ENCODE measurements at regions not wholly inside any gene's neighbourhood (a gene's known extent, or its start where the extent isn't known, plus 50 kb on each side); places are given as distances from the start of the nearest gene placed in this dataset.
A peak's percentile ranks its signal among the peaks of the same experiment; 100 is the strongest.
"Not testable (repeated sequence)": the region's sequence is repeated elsewhere in the genome, so short reads cannot be mapped to it uniquely, and the experiment has no call there.

- intact Hi-C loops (cut with DNase I), result no loop called here
- no peak for DNase-seq
Observed at GRCh38 chr4:155478336-155478835, 101.6 kb upstream of the MAP9 start.

DNA sequence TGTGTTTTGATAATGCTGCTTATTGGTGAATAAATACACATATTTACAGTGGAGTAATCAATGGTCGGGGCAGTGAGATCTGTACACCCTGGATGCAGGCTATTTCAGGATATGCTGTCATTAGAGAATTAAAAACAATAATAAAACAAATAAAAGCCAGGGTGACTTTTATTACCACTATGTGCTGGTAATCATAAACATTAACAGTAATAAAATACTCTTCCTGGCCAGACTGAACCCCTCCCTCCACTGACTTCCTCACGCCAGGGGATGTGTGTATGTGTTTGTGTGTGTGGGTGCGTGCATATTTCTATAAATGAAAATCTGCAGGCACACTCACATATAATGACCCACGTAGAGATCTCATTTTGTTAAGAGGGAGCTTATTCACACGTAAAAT lies 98.0 kb upstream of the MAP9 start:
- intact Hi-C loops (cut with DNase I), result no loop called here
- DNase-seq, result no peak

DNA sequence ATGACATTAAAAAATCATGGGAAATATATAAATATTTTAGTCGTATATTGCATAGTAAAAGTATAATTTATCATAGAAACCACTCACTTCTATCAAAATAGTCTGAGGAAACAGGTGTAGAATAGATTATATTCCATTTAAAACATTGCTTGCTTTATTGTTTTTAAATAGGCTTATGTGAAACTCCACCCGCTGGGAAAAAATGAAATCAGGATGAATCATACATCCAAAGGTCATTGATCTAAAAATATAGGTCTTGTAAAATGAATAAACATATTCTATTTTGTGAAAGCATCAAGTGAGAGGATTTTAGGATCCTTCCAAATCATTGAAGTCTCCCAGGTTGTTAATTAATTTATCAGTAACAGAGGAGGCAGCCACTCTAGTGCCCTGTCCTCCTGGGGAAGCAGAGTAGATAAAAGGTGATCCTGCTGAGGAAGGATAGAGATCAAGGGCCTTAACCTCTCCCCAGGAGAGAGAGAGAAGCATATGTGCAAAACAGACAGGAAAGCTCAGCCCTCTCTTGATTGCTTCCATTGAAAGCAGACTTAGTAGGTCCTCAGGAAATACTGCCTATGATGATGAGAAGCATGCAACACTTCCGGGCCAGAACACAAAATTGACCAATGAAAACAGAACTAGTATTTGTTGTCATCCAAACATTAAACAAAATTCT lies 96.8 kb upstream of the MAP9 start:
- DNase-seq, result no peak
- intact Hi-C loops (cut with DNase I), result no loop called here

- DNase-seq, result no peak
- intact Hi-C loops (cut with DNase I), result no loop called here
Observed at GRCh38 chr4:155468282-155468681, 91.5 kb upstream of the MAP9 start.

- intact Hi-C loops (cut with DNase I), result no loop called here
- no peak for DNase-seq
Observed at GRCh38 chr4:155450676-155451075, 73.9 kb upstream of the MAP9 start.

- no peak for DNase-seq
- intact Hi-C loops (cut with DNase I), result no loop called here
Observed at GRCh38 chr4:155445306-155445705, 68.5 kb upstream of the MAP9 start.

GRCh38 chr4:155444721-155445120 lies 68.0 kb upstream of the MAP9 start:
- DNase-seq, result no peak
- intact Hi-C loops (cut with DNase I), result loop anchor here (5.0 kb wide), 1 partner anchor 508 kb away; the partner anchor contains the start of gene CTSO

GRCh38 chr4:155442267-155443105 lies 65.7 kb upstream of the MAP9 start:
- peak; percentile 67 to 97 (median 88) for DNase-seq
- intact Hi-C loops (cut with DNase I), result loop anchor here (1.0 to 5.0 kb wide), 2 partner anchors 345 to 510 kb away; partner anchors contain the start of gene CTSO

DNA sequence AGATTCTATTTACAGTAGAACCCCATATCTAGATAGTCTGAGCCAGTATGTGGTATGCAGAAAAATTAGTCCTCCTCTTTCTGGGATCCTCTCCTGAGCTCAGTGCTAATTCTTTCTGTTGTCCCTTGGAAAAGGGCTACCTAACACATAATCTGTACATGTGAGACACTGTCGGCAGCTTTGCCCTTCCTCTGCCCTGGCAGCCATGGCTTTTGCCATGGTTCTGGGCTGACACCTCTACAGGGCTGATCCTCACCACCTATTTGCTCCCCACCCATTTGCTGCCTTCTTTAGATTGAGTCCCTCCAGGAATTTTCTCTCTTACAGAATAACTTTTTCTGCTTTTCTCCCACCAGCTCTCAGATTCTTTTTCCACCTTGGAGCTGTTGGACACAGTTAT lies 64.7 kb upstream of the MAP9 start:
- intact Hi-C loops (cut with DNase I), result loop anchor here (5.0 kb wide), 1 partner anchor 511 kb away; the partner anchor contains the start of gene CTSO
- no peak for DNase-seq

GRCh38 chr4:155439760-155440159 lies 63.0 kb upstream of the MAP9 start:
- intact Hi-C loops (cut with DNase I), result loop anchor here (5.0 kb wide), 1 partner anchor 513 kb away; the partner anchor contains the start of gene CTSO
- DNase-seq, result not testable (repeated sequence)

GRCh38 chr4:155434904-155435303 lies 58.1 kb upstream of the MAP9 start:
- DNase-seq, result no peak
- intact Hi-C loops (cut with DNase I), result no loop called here

DNA sequence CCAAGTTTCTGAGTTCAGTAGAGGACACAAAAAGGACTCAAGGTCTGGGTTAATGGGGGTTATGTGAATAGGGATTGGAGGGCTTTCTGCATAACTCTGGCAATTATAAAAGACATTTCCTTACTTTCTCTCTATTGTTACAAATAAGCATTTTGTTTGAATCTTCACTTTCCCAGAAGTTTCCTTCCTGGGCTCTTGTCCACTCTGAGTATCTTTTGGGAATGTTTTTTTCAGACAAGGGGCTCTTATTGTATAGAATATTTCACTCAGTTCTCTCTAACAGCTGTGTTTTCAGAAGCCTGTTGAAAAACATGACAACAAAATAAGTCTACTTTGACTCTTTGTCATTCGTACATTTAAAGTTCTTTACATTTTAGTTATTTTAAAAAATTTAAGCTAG lies 57.6 kb upstream of the MAP9 start:
- DNase-seq, result no peak
- intact Hi-C loops (cut with DNase I), result no loop called here

GRCh38 chr4:155433636-155434360 lies 57.0 kb upstream of the MAP9 start:
- intact Hi-C loops (cut with DNase I), result no loop called here
- no peak for DNase-seq

- intact Hi-C loops (cut with DNase I), result no loop called here
- no peak for DNase-seq
Observed at GRCh38 chr4:155430895-155431795, 54.4 kb upstream of the MAP9 start.

GRCh38 chr4:155428128-155428527 lies 51.4 kb upstream of the MAP9 start:
- intact Hi-C loops (cut with DNase I), result no loop called here
- DNase-seq, result no peak

GRCh38 chr4:155426953-155427352 lies 50.2 kb upstream of the MAP9 start:
- DNase-seq, result no peak
- intact Hi-C loops (cut with DNase I), result no loop called here

Measured in posterior cingulate gyrus (tissue), 11 donors.